Keratinocyte (primary cell): ENCODE measurements at regions not wholly inside any gene's neighbourhood (a gene's known extent, or its start where the extent isn't known, plus 50 kb on each side); places are given as distances from the start of the nearest gene placed in this dataset.

Source experiments
- EZH2 ChIP-seq: IDR thresholded peaks from one replicate; pipeline ENCODE4 v1.6.1; 2012; ENCODE audit warnings: inconsistent platforms, mild to moderate bottlenecking, low read length, moderate library complexity
- TF ChIP-seq, protein P1 (sequence below), 3 experiments: IDR thresholded peaks in 1 of 3; conservative IDR thresholded peaks in 1 of 3; optimal IDR thresholded peaks in 1 of 3; 2 replicates in 2 of 3; 3 replicates in 1 of 3; pipeline versions ENCODE3 to v1.5.1; 2011; ENCODE audit warnings: low read length in 3 of 3, mild to moderate bottlenecking in 3 of 3, moderate library complexity in 2 of 3, control low read depth in 1 of 3, inconsistent platforms in 1 of 3; ENCODE audit not compliant: insufficient read depth in 2 of 3; ENCODE audit errors: extremely low read depth in 1 of 3

DNA sequence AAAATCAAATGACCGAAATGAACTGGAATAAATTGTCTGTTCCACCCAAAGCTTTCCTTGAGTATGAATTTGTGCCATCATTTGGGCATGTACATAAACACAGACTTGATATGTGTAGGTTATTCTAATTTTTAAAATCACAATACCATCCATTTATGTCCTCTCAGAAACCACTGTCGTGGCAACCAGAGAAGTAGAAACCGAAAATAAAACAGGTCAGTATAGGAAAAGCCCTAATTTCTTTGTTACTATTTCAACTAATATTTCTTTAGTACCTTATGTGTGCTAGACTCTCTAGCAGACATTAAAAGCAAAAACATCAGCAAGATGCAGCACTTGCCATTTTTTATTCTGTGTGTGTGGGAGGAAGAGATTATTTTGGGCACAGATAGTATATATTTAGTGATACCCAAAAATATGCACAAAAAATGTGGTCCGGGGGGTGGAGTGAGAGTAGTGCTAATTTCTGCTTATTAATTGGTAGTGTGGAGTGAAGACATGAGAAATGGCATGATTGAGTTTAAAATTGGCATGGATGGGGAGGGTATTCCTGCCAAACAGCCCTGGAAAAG, 130.8 kb upstream of the CNTN1 start:
- TF ChIP-seq, protein P1, sequence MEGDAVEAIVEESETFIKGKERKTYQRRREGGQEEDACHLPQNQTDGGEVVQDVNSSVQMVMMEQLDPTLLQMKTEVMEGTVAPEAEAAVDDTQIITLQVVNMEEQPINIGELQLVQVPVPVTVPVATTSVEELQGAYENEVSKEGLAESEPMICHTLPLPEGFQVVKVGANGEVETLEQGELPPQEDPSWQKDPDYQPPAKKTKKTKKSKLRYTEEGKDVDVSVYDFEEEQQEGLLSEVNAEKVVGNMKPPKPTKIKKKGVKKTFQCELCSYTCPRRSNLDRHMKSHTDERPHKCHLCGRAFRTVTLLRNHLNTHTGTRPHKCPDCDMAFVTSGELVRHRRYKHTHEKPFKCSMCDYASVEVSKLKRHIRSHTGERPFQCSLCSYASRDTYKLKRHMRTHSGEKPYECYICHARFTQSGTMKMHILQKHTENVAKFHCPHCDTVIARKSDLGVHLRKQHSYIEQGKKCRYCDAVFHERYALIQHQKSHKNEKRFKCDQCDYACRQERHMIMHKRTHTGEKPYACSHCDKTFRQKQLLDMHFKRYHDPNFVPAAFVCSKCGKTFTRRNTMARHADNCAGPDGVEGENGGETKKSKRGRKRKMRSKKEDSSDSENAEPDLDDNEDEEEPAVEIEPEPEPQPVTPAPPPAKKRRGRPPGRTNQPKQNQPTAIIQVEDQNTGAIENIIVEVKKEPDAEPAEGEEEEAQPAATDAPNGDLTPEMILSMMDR (optimal IDR thresholded peaks at IDR 0.05 in 1 of 3, IDR thresholded peaks at IDR 0.05 in 1 of 3, conservative IDR thresholded peaks at IDR 0.05 in 1 of 3; ENCODE audit: extremely low read depth in 1 of 3, insufficient read depth in 2 of 3, low read length in 3 of 3), result no peak
- no peak for TF ChIP-seq EZH2
